ENCODE measurements at regions not wholly inside any gene's neighbourhood (a gene's known extent, or its start where the extent isn't known, plus 50 kb on each side); places are given as distances from the start of the nearest gene placed in this dataset.

DNA sequence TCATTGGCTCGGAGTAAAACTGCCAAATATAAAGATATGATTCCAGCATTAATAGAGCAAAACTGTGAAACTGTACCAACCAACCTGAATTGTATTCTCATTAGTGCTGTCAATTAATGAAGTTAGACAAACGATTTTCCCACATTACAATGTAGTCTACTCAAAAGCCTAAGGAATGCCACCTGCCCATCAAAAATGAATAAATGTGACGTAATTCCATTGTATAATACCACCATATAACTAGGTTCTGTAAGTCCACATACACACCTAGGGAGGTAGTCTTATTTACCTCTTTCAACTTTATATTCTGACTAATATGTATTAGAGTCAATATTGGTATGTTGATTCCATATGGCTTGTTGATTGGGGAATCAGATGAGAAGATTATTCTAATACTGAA is 76.2 kb downstream of the FAM76B start:
- Histone ChIP-seq H3K9ac (ENCODE audit: low read length) (no peak overlapping the region), H3K27me3 (replicated peaks in 1 of 4; ENCODE audit: control extremely low read depth in 1 of 4, control insufficient read depth in 3 of 4, insufficient read depth in 4 of 4, low read length in 3 of 4) (no peaks in the 10 kb centered on the region), H4K20me1 (ENCODE audit: control insufficient read depth, insufficient read depth, low read length, poor library complexity, severe bottlenecking) (no peaks in the 10 kb centered on the region), H2AFZ (ENCODE audit: insufficient read depth, low read depth, low read length, poor library complexity, severe bottlenecking) (no peak overlapping the region), H3K4me2 (replicated peaks; ENCODE audit: low read depth, low read length, poor library complexity, severe bottlenecking) (no peak overlapping the region), H3K4me1 (ENCODE audit: control insufficient read depth in 2 of 2, insufficient read depth in 2 of 2, low read length in 2 of 2) (peaks cover 60 to 65% of the 10 kb centered on the region in 2 donors), H3K27ac (ENCODE audit: low read length in 2 of 2) (peak overlapping the region; percentile 94 to 98), H3K79me2 (ENCODE audit: control insufficient read depth, insufficient read depth, low read length) (no peaks in the 10 kb centered on the region), H3K9me3 (ENCODE audit: control extremely low read depth in 1 of 3, control insufficient read depth in 2 of 3, insufficient read depth in 1 of 3, low read length in 2 of 3) (peaks cover 2 to 9% (median 3%) of the 10 kb centered on the region in 3 donors), H3K36me3 (replicated peaks in 1 of 2; ENCODE audit: control extremely low read depth in 1 of 2, control insufficient read depth in 1 of 2, extremely low read depth in 1 of 2, insufficient read depth in 2 of 2, low read length in 1 of 2) (no peaks in the 10 kb centered on the region), H3K4me3 (ENCODE audit: control extremely low read depth in 1 of 5, extremely low read depth in 1 of 5, insufficient read depth in 1 of 5, low read depth in 2 of 5, low read length in 4 of 5) (no peak overlapping the region)
- no peaks in the 10 kb centered on the region for H3K27me3 Mint-ChIP-seq
- no peaks in the 10 kb centered on the region for H3K9me3 Mint-ChIP-seq (ENCODE audit: insufficient read depth)
- peaks cover 85% of the 10 kb centered on the region for H3K4me1 Mint-ChIP-seq
- no peak for DNase-seq
- ATAC-seq (ENCODE audit: low read depth) = no peak
- no peak overlapping the region for H3K4me3 Mint-ChIP-seq
- peak overlapping the region; percentile 60 for H3K27ac Mint-ChIP-seq
- TF ChIP-seq, protein P1, sequence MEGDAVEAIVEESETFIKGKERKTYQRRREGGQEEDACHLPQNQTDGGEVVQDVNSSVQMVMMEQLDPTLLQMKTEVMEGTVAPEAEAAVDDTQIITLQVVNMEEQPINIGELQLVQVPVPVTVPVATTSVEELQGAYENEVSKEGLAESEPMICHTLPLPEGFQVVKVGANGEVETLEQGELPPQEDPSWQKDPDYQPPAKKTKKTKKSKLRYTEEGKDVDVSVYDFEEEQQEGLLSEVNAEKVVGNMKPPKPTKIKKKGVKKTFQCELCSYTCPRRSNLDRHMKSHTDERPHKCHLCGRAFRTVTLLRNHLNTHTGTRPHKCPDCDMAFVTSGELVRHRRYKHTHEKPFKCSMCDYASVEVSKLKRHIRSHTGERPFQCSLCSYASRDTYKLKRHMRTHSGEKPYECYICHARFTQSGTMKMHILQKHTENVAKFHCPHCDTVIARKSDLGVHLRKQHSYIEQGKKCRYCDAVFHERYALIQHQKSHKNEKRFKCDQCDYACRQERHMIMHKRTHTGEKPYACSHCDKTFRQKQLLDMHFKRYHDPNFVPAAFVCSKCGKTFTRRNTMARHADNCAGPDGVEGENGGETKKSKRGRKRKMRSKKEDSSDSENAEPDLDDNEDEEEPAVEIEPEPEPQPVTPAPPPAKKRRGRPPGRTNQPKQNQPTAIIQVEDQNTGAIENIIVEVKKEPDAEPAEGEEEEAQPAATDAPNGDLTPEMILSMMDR (IDR thresholded peaks at IDR 0.05) = no peak
- no peak for TF ChIP-seq EZH2 (IDR thresholded peaks at IDR 0.05; ENCODE audit: borderline replicate concordance, insufficient read depth, low read depth, low read length, poor library complexity, severe bottlenecking)
- no CpG with 5 or more reads among the region's 3 CpGs for WGBS (ENCODE audit: insufficient coverage)
- ChIA-PET POLR2A (no interaction called here), CTCF (interaction anchor here (2.5 to 8.9 kb wide), 3 partner anchors 13 to 560 kb away, joined by 12 to 117 read pairs (median 13); no protein-coding TSS in a partner anchor)
- intact Hi-C loops (cut with micrococcal nuclease) = loop anchor here (10.0 kb wide), 2 partner anchors 541 to 739 kb away; partner anchors contain the start of genes CWC15 and KDM4D

DNA sequence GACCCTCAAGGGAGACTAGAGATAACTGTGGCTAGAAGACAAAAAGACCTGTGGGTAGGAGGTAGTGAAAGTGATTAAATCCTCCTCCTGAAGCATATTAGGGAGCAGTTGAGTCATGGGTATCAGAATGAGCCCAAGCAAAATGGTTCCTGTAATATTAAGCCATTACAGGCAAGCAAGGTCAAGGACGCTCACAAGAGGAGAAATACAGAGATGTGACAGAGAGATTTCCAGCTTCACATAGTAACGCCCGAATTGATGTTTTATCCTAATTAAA is 77.7 kb downstream of the FAM76B start:
- Histone ChIP-seq H3K27me3 (replicated peaks in 1 of 4; ENCODE audit: control extremely low read depth in 1 of 4, control insufficient read depth in 3 of 4, insufficient read depth in 4 of 4, low read length in 3 of 4) (no peaks in the 10 kb centered on the region), H3K79me2 (ENCODE audit: control insufficient read depth, insufficient read depth, low read length) (no peaks in the 10 kb centered on the region), H2AFZ (ENCODE audit: insufficient read depth, low read depth, low read length, poor library complexity, severe bottlenecking) (peak overlapping the region; percentile 64), H3K9me3 (ENCODE audit: control extremely low read depth in 1 of 3, control insufficient read depth in 2 of 3, insufficient read depth in 1 of 3, low read length in 2 of 3) (no peaks in the 10 kb centered on the region), H3K36me3 (replicated peaks in 1 of 2; ENCODE audit: control extremely low read depth in 1 of 2, control insufficient read depth in 1 of 2, extremely low read depth in 1 of 2, insufficient read depth in 2 of 2, low read length in 1 of 2) (no peaks in the 10 kb centered on the region), H3K4me3 (ENCODE audit: control extremely low read depth in 1 of 5, extremely low read depth in 1 of 5, insufficient read depth in 1 of 5, low read depth in 2 of 5, low read length in 4 of 5) (peak overlapping the region in 1 of 5 experiments; percentile 51), H3K27ac (ENCODE audit: low read length in 2 of 2) (peak overlapping the region; percentile 50 to 65), H3K4me2 (replicated peaks; ENCODE audit: low read depth, low read length, poor library complexity, severe bottlenecking) (peak overlapping the region; percentile 57), H3K9ac (ENCODE audit: low read length) (peak overlapping the region; percentile 23), H3K4me1 (ENCODE audit: control insufficient read depth in 2 of 2, insufficient read depth in 2 of 2, low read length in 2 of 2) (peaks cover 47 to 50% of the 10 kb centered on the region in 2 donors), H4K20me1 (ENCODE audit: control insufficient read depth, insufficient read depth, low read length, poor library complexity, severe bottlenecking) (no peaks in the 10 kb centered on the region)
- Mint-ChIP-seq H3K4me3 (peak overlapping the region; percentile 75), H3K4me1 (peaks cover 73% of the 10 kb centered on the region), H3K27ac (peak overlapping the region; percentile 93), H3K27me3 (no peaks in the 10 kb centered on the region), H3K9me3 (ENCODE audit: insufficient read depth) (no peaks in the 10 kb centered on the region)
- ChIA-PET POLR2A (interaction anchor here (1.4 to 1.9 kb wide), 3 partner anchors 44 to 480 kb away, joined by 3 to 14 read pairs (median 5); partner anchors contain the start of gene SESN3), CTCF (interaction anchor here (1.1 to 8.9 kb wide), 5 partner anchors 12 to 559 kb away, joined by 3 to 135 read pairs (median 39); partner anchors contain the start of gene SESN3)
- DNase-seq = peak; percentile 41
- TF ChIP-seq, protein P1 (IDR thresholded peaks at IDR 0.05) = no peak
- TF ChIP-seq EZH2 (IDR thresholded peaks at IDR 0.05; ENCODE audit: borderline replicate concordance, insufficient read depth, low read depth, low read length, poor library complexity, severe bottlenecking) = no peak
- no CpG with 5 or more reads among the region's 3 CpGs for WGBS (ENCODE audit: insufficient coverage)
- intact Hi-C loops (cut with micrococcal nuclease) = loop anchor here (10.0 kb wide), 2 partner anchors 543 to 737 kb away; partner anchors contain the start of genes CWC15 and KDM4D
- ATAC-seq (ENCODE audit: low read depth) = no peak

Measured in B cell (primary cell).